GM10266 (cell line): ENCODE measurements at regions not wholly inside any gene's neighbourhood (a gene's known extent, or its start where the extent isn't known, plus 50 kb on each side); places are given as distances from the start of the nearest gene placed in this dataset.

ENCODE experiments used
- DNase-seq: peaks from one replicate; pipeline ENCODE4 v3.0.0; 2012; ENCODE audit errors: extremely low spot score
- CTCF ChIP-seq: IDR thresholded peaks from 2 replicates; pipeline ENCODE4 v1.5.1; 2012; ENCODE audit warnings: mild to moderate bottlenecking, low read depth; ENCODE audit not compliant: control insufficient read depth, insufficient read depth; ENCODE audit errors: missing control alignments

DNA sequence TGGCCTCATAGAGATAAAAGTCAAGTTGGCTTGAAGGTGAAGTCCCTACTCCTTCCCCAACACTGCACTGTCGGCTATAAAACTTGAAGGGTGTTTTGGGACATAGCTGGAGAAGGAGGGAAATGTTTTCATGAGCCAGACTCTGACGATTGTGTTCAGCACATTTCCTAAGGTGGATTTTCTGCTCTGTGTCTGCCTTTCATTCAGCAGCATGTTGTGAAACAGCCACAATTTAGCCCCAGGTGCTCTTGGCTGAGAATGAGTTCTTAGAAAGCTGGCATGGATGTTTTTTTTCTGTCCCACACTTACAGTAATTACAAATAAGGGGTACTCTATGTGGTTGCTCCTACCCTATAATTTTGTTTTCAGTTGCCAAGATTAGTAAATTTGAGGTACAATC lies 492.4 kb downstream of the MCTP2 start:
- TF ChIP-seq CTCF, result no peak

GRCh38 chr15:94731286-94731685 lies 499.9 kb downstream of the MCTP2 start:
- no peak for TF ChIP-seq CTCF
- DNase-seq, result no peak

More for the DNA sequence above, 492.4 kb downstream of the MCTP2 start:
- DNase-seq, result no peak

DNA sequence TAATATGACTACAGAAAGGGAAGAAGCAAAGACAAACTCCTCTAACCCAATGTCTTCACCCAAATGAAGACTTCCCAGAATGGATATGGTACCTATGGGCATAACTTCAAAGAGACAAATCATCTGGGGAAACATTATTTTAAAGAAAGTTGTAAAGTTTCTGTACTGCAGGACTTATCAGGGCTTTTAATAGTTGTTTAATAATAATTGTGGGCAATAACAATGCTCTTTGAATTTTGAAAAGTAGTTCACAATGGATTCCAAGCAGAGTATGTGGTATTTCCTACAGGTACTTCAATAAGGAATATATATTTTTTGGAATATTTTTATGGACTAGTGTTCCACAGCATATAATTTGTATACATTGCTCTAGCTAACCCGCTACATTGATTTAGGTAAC lies 503.1 kb downstream of the MCTP2 start:
- DNase-seq, result no peak

GRCh38 chr15:94736236-94736635 lies 504.9 kb downstream of the MCTP2 start:
- no peak for TF ChIP-seq CTCF
- DNase-seq, result no peak

More for the DNA sequence above, 503.1 kb downstream of the MCTP2 start:
- TF ChIP-seq CTCF, result no peak

DNA sequence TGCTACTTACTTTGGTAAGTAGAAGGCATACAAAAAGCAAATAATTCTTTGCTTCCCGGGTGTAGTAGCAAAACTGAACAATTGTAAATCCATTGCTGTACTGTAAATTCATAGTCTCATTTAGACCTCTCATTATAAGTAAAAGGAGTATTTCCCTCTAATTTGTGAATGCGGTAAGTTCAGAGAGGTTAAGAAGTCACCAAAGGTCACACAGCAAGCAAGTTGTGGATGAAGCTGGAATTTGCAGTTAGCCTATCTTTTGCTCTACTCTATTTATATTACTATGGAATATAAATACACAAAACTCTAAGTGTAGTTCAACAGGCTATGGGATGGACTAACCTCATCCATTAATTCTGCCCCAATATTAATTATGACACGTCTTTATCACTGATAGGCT lies 508.3 kb downstream of the MCTP2 start:
- DNase-seq, result no peak
- TF ChIP-seq CTCF, result no peak

GRCh38 chr15:94740469-94740868 lies 509.1 kb downstream of the MCTP2 start:
- no peak for TF ChIP-seq CTCF

DNA sequence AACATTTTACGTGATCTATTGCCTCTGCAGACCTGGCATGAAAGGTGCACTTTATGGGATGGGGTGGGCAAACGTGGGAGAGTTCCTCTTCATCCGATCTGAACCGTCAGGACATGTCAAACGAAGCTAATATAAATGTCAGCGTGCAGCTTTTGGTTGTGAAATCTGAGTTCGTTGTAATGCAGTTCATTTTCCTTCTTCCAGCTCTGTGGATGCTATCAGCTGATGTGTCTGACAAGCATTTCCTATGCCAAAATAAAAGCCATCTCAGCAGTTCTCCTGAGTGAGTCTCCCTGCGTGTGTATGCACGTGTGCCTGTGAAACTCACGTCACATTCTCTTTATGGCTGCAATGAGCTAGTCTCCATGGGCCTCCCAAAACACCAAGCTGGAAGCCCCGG lies 512.3 kb downstream of the MCTP2 start:
- DNase-seq, result no peak
- no peak for TF ChIP-seq CTCF

More at GRCh38 chr15:94740469-94740868, 509.1 kb downstream of the MCTP2 start:
- no peak for DNase-seq
